A172 (cell line): ENCODE measurements at regions not wholly inside any gene's neighbourhood (a gene's known extent, or its start where the extent isn't known, plus 50 kb on each side); places are given as distances from the start of the nearest gene placed in this dataset.

Source experiments
- DNase-seq: peaks from one replicate; pipeline ENCODE4 v3.0.0-alpha.2; 2015; ENCODE audit warnings: low spot score

DNA sequence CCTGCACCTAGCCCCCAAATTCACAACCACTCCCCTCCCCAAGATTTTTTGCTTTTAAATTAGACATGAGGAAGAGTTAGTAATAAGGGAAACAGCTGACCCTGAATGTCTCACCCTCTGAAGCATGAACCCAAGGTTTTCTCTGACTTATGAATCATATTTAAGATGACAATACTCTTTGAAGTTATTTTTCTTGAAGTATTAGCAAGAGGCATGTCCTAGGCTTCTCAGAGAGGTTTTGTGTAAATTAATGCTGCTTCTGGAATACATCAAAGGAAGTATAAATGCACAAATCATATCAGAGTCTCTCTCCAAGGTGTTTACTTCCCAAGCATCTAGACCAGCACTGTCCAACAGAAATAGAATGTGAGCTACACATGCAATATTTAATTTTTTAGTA, 408.1 kb upstream of the MARCKS start:
- DNase-seq: peak; percentile 24

DNA sequence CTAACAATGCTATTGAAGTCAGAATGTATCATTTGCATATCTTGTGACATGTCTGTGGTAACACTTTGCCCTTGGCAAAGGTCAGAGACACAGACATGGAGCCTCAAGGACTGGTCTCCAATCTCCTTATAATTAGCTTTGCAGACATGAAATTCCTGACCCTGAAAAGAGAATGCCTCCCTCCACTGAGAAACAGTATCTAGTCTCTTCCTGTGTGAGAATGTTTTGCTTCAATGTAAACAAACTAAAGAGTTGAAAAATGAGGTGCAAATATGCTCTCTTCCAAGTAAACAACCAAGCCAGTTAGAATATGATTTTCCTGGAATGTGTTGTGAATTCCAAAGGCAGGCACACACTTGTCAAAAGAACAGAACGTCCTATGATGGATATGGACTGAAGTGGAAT, 407.1 kb upstream of the MARCKS start:
- no peak for DNase-seq

DNA sequence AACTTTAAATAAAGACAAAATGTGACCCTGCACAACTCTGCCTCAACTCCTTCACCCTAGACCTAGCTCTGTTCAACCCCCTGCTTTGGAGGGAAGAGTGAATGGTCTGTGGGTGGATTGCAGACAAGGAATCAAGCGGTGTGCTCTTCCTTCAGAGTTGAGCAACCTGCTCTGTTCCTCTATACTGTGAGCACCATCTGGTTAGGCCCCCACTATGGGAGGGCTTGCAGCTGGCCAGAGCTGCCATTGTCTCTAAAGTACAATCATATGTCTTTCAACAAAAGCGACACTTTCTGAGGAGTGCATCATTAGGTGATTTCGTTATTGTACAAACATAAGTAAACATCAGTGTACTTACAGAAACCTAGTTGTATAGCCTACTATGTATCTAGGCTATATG, 406.1 kb upstream of the MARCKS start:
- no peak for DNase-seq

DNA sequence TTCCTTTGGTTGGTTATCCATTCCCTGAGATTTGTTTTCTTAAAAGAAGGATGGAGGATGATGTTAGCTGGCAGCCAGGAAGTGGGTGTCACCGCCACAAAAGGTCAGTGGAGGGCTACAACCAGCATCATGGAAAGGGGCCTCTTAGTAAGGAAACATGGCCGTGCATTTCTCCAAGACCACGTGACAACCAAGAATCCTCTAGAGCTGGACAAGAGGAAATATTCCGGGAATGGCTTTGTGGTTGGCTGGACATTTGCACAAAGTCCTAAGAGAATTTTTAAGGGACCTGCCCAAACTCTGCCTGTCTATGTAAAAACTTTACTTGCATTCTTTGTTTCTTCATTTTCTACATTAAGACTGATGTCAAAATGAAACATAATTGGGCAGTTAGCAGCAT, 399.9 kb upstream of the MARCKS start:
- peak; percentile 75 for DNase-seq

DNA sequence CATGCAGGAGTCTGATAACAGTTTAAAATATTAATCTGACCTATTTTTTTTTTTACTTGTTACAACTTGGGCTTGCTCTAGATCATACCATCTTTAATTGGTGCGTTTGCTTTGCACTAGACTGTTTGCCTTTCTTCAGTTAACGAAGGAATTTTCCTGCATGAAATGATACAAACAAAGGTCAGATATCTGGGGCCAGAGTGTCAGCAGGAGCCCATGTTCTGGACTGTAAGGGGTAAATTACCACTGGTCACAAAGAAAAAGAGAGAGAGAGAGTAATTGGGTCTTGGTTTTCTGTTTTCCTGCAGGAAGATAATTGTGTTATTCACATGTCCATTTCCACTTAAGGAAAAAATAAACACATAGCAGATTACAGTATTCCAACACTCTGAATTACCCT, 399.4 kb upstream of the MARCKS start:
- no peak for DNase-seq

DNA sequence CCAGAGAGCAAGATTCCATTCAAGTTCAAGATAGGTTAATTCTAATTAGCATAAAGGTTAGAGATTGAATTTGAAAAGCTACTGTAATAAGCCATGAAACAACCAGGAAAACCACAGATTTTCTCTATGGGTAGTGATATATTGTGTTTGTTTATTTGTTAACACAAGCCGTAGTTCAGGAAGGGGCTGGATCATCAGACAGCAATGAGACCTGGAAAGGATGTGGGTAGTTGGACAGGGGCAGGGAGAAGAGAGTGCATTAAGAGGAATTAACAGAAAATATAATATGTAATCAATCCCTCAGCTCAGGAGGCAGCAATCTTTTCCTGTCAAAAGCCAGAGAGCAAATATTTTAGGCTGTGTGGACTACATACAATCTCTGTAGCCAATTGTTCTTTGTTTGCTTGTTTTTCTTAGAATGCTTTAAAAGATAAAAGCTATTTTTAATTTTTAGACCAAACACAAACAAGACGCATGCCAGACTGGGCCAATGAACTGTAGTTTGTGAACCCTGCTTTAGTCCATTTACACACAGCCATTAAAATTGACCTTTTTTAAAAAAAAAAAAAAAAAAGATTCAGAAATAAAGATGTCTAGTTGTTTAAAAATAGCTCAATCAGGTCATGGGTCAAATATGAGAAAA, 398.7 kb upstream of the MARCKS start:
- DNase-seq: no peak

DNA sequence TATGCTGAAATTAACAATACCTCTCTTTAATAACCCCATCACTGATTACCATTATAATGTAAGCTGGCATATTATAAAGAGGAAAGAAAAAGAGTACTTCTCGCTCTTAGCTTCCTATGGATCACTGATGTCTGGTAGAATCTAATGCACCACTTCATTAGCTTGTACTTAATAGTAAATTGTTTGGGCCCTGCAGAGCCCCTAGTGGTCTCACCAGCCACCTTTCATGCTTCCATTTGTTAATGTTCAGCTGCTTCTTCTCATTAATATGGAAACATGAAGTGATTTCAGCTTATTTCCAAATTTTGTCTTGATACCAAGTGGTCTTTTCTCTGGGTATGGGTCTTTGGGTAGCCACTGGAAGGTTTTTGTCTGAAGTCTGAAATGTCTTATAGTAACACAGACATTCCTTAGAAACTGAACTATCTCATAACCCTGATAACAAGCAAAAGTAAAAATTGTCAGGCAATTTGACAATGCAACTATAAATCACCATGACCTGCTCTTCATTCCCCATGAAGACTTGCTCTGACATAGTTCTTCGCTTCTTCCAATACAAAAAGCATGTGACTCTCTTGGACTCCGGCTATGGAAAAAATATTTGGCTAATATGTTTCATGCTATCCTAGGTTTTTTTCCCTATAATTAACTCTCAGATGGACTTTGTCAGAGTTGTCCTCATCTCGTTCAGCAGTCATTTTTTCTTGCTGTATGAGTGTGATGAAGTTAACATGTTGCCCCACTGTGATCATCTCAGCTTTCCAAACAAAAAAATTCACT, 395.8 kb upstream of the MARCKS start:
- no peak for DNase-seq

DNA sequence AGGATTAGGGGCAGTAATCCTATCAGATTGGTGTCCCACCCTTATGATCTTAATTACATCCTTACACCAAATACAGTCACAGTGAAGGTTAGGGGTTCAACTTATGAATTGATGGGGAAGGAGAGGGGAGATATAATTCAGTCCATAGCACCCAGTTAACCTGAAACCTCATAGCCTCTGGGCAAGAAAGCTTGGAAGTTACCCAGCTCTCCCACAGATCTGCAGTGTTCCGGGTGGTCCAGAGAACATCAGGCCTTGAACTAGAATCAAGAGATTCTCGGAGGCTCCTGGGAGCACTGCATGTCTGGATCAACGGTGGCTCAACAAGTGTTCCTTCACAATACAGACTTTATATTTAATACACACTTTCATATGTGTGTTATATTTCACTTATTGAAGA, 392.6 kb upstream of the MARCKS start:
- DNase-seq: no peak

DNA sequence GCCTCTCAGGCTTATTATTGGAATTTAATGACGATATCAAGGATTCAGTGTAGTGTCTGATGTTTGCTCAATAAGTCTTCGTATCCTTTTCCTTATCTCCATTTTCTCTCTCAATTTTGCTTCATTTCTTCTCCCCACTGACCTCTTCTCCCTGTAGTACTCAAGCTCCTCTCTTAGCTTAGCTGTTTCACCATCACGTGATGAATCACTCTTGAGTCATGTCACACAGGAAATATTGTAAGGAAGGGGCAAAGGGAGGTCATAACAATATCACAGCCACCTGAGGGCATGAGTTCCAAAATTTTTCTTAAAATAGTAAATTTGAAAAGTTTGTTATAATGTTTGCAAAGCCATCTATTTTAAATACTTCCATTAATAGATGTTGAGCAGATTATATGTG, 392.2 kb upstream of the MARCKS start:
- peak; percentile 52 for DNase-seq

DNA sequence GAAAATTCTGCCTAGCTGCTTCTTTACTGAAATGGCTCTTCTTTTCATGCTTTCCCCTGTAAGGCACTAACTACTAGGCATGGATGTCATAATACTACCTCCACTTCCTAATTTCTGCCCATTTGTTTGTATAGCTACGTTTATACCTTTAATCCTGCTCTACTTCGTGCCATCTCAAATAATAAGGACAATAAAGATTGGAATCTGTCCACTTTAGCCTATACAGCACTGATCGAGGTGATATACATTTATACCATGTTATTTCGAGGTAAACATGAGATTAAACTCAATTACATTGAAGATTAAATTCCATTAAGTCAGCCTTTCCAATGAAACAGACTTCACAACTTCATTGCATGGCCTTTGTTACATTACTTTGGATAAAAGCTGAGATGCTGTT, 390.6 kb upstream of the MARCKS start:
- DNase-seq: no peak

DNA sequence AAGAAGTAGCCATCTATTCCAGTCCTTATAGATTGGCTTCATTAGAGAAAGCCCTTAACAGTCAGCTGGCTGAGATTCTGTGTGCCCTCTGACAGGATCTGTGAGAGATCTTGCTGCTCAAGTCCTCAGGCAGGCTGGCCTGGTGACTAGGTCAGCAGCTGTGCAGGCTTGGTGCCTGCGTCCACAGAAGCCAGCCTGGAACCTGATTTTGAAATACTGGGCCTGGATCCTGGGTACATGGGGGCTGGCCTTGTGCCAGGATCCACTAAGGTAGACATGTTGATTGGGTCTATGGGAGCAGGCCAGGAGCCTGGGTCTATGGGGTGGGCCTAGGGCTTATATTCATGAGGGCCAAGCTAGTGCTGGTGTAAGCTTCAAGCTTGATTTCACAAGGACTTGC, 381.8 kb upstream of the MARCKS start:
- no peak for DNase-seq

DNA sequence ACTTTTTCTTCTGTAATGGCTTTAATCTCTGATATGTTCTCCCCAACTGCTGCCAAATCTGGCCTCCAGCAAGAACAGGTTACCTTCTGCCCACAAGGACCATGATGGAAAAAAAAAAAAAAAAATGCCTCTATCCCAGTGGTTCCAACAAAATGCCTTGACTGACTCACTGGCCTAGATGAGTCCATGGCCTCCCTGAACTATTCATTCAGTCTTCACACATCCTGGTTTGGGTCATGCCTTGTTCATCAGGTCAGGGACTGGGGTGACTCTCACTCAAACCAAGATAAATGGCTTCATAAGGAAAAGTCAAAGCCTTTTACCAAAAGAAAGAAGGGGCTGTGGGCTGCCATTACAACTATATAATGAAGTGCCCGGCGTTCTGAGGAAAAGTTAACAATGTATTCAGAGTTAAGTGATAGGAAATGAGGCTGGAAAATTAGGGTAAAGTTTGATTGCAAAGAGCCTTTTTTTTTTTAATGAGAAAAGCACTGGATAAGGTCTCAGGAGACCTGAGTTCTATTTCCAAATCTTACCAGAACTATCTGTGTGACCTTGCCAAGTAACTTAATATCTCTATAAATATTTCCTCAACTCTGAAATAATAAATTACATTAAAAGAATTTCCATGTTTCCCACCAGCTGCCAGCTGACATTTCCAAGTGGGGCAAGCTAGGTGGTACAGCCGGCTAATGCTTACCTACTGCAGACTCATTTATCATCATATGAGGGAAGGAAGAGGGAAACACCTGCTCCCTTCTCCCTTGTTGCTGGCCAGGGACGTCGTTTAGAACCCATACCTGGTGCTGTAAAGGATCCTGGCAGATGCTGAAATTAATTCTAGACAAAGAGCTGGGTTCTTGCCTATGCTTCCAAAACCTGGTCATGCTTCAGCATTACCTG, 380.0 kb upstream of the MARCKS start:
- no peak for DNase-seq

DNA sequence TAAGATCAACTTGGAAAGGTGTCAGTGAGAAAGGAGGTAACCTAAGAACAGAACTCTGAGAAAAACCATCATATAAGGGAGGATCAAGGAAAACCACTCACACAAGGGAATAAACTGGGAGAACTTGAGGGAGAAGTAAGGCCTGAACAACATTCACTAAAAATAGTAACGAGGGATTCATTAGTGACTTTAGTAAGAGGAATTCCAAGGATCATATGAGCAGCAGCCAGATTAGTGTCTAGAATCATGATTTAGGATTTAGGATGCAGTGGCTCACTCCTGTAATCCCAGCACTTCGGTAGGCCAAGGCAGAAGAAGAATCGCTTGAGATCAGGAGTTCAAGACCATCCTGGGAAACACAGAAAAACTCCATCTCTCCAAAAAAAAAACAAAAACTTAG, 376.5 kb upstream of the MARCKS start:
- DNase-seq: no peak

DNA sequence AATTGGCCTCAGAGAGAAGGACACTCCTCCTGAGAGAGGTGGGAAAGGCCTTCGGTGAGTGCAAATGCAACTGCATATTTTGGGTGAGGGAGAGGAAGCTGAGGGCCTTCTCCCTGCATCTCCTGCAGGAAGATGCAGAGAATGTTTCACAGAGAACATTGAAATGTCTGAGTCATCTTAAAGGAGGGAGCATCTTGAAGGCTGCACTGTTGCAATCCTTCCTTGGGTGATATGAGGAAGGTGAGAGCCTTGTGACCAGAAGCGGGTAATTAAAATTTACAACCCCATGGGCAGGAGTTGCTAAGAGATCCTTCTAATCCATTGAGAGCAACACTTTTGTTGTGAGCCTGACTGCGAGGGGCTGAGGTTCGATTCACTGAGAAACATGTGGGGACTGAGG, 375.7 kb upstream of the MARCKS start:
- no peak for DNase-seq

DNA sequence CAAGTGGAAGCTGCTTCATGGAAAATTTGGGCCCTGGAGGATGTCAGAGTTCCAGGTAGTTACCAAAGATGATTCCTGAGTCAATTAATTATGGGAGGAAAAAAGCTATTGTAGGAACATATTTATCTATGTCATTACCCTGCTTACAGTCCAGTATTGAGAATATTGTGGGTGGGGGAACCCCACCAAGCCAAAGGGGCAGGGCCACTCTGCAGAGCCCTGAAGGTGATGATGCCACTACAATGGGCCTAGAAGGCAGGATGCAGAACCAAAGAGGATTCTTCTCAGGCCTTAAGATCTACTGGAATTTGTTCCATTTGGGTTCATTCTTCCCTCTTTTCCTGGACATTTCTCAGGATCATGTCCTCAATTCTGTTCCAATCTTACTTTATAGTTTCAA, 375.2 kb upstream of the MARCKS start:
- no peak for DNase-seq

DNA sequence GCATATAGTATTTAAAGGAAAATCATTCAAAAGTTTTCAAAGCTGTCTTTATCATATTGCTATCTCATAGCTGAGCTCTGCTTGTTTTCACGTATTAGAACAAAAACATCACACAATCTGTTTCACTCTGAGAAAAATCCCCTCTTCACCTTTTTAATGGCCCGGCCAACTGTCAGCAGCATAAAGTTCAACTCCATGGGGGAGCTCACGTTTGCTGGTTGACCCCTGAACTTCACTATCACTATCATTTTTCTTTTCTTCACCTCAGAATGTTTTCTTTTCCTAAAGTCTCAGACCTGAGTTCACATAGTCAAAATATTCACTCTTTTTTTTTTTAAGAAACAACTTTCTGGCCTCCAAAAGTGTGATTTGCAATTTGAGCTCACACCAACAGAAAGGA, 374.4 kb upstream of the MARCKS start:
- DNase-seq: no peak

DNA sequence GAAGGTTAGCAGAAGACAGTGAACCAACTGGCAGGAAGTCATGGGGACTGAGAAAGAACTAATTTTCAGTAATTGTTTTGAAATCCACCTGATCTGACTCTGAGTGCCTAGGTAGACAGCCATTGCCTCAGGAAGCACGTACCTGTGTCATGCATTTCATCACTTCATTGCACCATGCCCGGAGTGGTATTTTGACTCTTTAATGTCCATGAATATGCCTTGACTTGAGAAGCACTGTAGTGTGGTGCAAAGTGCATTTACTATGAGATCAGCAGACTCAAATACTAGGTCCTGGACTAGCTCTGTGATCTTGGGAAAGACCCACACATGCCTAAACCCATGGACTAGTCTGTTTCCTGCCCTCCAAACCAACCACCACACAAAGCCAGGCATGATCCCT, 370.9 kb upstream of the MARCKS start:
- DNase-seq: no peak

DNA sequence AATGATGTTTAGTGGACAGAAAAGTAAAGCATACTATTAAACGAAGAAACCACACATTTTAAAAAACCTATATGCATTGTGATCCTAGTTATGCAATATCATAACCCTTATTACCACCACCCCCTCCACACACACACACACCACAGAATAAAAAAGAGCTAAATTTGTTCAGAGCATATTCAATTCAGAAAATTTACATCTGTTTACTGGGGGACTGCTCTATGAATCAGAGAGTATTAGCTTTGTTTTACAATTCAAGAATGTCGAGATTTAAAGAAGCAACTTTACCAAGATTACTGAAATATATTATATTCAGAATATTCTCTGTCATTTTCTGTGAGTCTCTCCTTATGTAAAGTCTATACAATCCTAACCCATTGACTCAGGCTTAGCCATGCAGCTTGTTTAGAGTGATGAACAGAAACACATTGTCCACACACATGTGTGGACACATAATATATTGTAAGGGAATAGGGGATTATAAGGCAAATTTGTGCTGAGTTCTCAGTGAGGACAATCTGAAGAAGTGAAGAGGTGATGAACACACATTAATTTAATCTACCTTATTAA, 369.6 kb upstream of the MARCKS start:
- no peak for DNase-seq

DNA sequence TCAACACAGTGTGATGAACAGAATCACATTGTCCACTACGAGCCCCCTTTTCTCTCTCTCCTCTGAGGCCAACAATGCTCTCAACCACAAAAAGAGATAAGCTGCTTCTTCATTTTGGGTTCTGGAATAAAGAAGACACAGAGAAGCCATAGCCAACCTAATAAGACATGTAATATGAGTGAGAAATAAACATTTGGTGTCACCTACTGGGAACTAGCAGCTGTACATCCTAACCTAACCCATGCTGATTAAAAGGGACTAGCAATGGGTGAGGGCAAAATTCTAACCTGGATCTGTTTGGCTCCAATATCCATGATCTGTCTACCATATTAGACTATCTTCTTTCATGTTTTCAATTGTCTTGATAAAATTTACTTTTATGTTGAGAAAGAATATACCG, 369.1 kb upstream of the MARCKS start:
- DNase-seq: no peak

DNA sequence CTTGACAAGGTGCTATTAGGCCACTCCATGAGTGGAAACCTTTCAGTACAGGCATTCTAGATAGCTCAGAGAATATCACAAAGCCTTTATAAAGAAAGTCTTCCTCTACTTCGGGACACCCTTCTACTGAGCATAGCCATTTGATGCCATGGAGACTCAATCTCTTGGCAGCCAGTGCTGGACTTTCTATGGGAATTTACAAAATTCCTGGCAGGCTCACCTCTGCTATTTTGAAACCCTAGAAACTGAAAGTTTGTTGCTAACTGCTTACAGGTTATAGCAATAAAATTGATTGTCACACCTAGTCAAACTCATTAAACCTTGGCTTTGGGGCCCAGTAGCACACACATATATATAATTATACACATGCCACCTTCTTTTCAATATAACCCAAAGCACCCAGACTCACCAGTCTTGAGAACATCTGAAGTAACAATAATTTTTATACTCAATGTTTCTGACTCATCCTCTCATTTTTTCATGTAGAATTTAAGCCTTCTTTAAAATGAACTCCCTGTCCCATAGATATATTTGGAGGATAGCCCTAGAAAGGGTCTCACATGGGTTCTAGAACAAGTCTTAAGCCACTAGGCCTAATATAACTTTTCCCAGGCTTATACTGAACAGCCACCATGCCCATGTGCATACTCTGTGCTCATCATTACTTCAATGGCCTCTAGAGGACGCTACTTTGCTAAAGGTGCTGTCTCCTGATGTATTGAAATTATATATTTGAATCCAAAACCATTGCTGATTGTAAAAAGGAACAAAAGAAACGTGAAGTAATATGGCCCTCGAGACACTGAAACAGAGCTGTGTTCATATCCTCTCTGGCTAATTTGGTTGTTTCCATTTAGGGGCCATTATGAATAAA, 368.1 kb upstream of the MARCKS start:
- no peak for DNase-seq

DNA sequence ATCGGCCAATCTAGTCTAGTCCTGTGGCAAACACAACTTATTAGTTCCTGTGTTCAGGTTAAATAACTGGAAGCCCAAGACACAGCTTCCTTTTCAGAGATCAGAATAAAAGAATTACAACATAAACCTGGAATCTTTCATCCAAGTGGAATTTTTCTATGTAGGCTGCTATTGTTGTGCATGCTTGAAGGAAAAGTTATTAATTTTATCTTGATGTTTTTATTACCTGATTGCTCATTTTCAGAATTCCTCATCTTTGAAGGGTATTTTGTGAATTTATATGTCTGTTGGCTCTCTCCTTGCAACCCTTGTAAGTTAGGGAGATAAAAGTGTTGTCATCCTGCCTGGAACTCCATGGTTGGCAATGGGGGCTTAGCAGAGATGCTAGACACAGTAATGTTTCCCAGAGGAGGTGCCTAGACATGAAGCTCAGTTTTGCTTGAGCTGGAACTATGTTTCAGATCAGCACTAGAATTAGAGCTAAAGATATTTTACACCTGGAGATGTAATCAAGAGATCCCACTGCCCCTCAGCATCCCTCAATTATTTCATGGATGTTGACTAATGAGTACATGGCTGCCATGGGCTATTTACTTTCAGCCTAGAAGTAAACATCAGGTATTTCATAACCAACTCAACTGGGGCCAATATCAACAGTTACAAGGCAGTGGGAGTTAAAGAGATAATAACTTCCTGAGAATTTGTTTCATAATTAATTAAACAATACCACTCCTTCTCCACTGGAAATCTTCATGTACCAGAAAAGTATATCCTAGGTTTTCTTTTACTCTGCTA, 367.0 kb upstream of the MARCKS start:
- no peak for DNase-seq
